IMR-90 (cell line): ENCODE measurements at regions not wholly inside any gene's neighbourhood (a gene's known extent, or its start where the extent isn't known, plus 50 kb on each side); places are given as distances from the start of the nearest gene placed in this dataset.

Experiments
- ATAC-seq: fragments of 200-7000 bp; cut with Tn5 transposase; 2 replicates; pipeline ENCODE4 v1.9.1; 2020; ENCODE audit warnings: low read depth, mild to moderate bottlenecking, moderate library complexity
- BruUV-seq: library from RNA; stranded (reverse); fragments of 400-500 nt; replicated peaks from 2 replicates; lab custom pipeline; 2021; lab: Mats Ljungman, UMichigan
- CTCF ChIA-PET: fragments of 300-600 bp; formaldehyde crosslinking; extraction: SDS; loops from one replicate; lab custom pipeline; 2021; ENCODE audit warnings: antibody characterized with exemption; lab: Yijun Ruan, JAX
- POLR2A ChIA-PET: fragments of 300-600 bp; sonication (Branson Sonifier 250); formaldehyde crosslinking; loops from one replicate; lab custom pipeline; 2022; ENCODE audit warnings: antibody characterized with exemption; ENCODE audit not compliant: unreplicated experiment; lab: Charles Lee
- DNase-seq: peaks from one replicate; pipeline ENCODE4 v3.0.0; 2013
- H2AFZ ChIP-seq: replicated peaks from 2 replicates; pipeline ENCODE3; 2013; ENCODE audit warnings: low read length, mild to moderate bottlenecking; ENCODE audit not compliant: poor library complexity
- H2AK5ac ChIP-seq: 2 replicates; pipeline ENCODE4 v1.6.1; 2013; ENCODE audit warnings: low read depth, low read length, inconsistent platforms
- H2AK9ac ChIP-seq: replicated peaks from 2 replicates; pipeline ENCODE3; 2013; ENCODE audit warnings: mild to moderate bottlenecking, low read depth, low read length, moderate library complexity; ENCODE audit not compliant: poor library complexity
- H2BK120ac ChIP-seq: 2 replicates; pipeline ENCODE4 v1.6.1; 2013; ENCODE audit warnings: low read depth, low read length, inconsistent platforms
- H2BK15ac ChIP-seq: 3 replicates; pipeline ENCODE4 v1.6.1; 2013; ENCODE audit warnings: low read depth, low read length, inconsistent platforms
- H2BK20ac ChIP-seq: 2 replicates; pipeline ENCODE4 v1.6.1; 2013; ENCODE audit warnings: low read depth, mild to moderate bottlenecking, inconsistent platforms, low read length, moderate library complexity
- H2BK5ac ChIP-seq: 2 replicates; pipeline ENCODE4 v1.6.1; 2013; ENCODE audit warnings: mild to moderate bottlenecking, low read depth, low read length, inconsistent platforms; ENCODE audit not compliant: poor library complexity, severe bottlenecking
- H3K14ac ChIP-seq: replicated peaks from 2 replicates; pipeline ENCODE4 v1.6.1; 2013; ENCODE audit warnings: low read depth, low read length, inconsistent platforms
- H3K18ac ChIP-seq: 2 replicates; pipeline ENCODE4 v1.6.1; 2013; ENCODE audit warnings: low read depth, low read length, control low read depth
- H3K23ac ChIP-seq: 2 replicates; pipeline ENCODE4 v1.6.1; 2013; ENCODE audit warnings: low read depth, low read length, inconsistent platforms
- H3K27ac ChIP-seq: 2 replicates; pipeline ENCODE4 v1.5.1; 2013; ENCODE audit warnings: mild to moderate bottlenecking, control low read depth, low read length; ENCODE audit not compliant: insufficient read depth
- H3K27me3 ChIP-seq: 2 replicates; pipeline ENCODE4 v1.6.1; 2013; ENCODE audit warnings: low read length; ENCODE audit not compliant: control insufficient read depth, insufficient read depth
- H3K36me3 ChIP-seq: 2 replicates; pipeline ENCODE4 v1.6.1; 2013; ENCODE audit warnings: low read length, mixed read lengths; ENCODE audit not compliant: control insufficient read depth, insufficient read depth
- H3K4ac ChIP-seq: 2 replicates; pipeline ENCODE4 v1.6.1; 2013; ENCODE audit warnings: low read depth, low read length, inconsistent platforms
- H3K4me1 ChIP-seq: 2 replicates; pipeline ENCODE4 v1.6.1; 2013; ENCODE audit warnings: low read length, mixed read lengths; ENCODE audit not compliant: control insufficient read depth, insufficient read depth
- H3K4me2 ChIP-seq: 2 replicates; pipeline ENCODE4 v1.6.1; 2013; ENCODE audit warnings: low read depth, mild to moderate bottlenecking, control low read depth, low read length, moderate library complexity
- H3K4me3 ChIP-seq: 2 replicates; pipeline ENCODE4 v1.5.1; 2013; ENCODE audit warnings: low read depth, mild to moderate bottlenecking, control low read depth, low read length, moderate library complexity; ENCODE audit not compliant: insufficient read depth
- H3K56ac ChIP-seq: 2 replicates; pipeline ENCODE4 v1.6.1; 2013; ENCODE audit warnings: low read length, inconsistent platforms; ENCODE audit not compliant: insufficient read depth; ENCODE audit errors: extremely low read depth
- H3K79me1 ChIP-seq, 2 experiments: 2 replicates each; pipeline ENCODE4 v1.6.1; 2013; ENCODE audit warnings: low read length in 2 of 2, inconsistent platforms in 1 of 2, low read depth in 1 of 2
- H3K9ac ChIP-seq: 2 replicates; pipeline ENCODE4 v1.6.1; 2013; ENCODE audit warnings: low read depth, low read length, control low read depth
- H3K9me1 ChIP-seq: 2 replicates; pipeline ENCODE4 v1.6.1; 2013; ENCODE audit warnings: low read length, inconsistent platforms; ENCODE audit not compliant: insufficient read depth
- H3K9me3 ChIP-seq: 2 replicates; pipeline ENCODE4 v1.6.1; 2013; ENCODE audit warnings: low read length; ENCODE audit not compliant: control insufficient read depth, insufficient read depth
- H4K20me1 ChIP-seq: 2 replicates; pipeline ENCODE4 v1.6.1; 2013; ENCODE audit warnings: low read length, inconsistent platforms; ENCODE audit not compliant: insufficient read depth
- H4K5ac ChIP-seq: 2 replicates; pipeline ENCODE4 v1.6.1; 2013; ENCODE audit warnings: mild to moderate bottlenecking, low read depth, low read length, control low read depth
- H4K8ac ChIP-seq, 2 experiments: 2 replicates each; pipeline ENCODE4 v1.6.1; 2013; ENCODE audit warnings: low read depth in 2 of 2, low read length in 2 of 2, control low read depth in 1 of 2, inconsistent platforms in 1 of 2
- H4K91ac ChIP-seq: 2 replicates; pipeline ENCODE4 v1.6.1; 2013; ENCODE audit warnings: low read depth, low read length, inconsistent platforms; ENCODE audit not compliant: insufficient read depth
- BHLHE40 ChIP-seq: fragments of 150-350 bp; IDR thresholded peaks from 2 replicates; pipeline ENCODE4 v1.6.1; 2016; ENCODE audit warnings: mild to moderate bottlenecking, low read depth, low read length
- CHD1 ChIP-seq: IDR thresholded peaks from 2 replicates; pipeline ENCODE4 v1.6.1; 2012; ENCODE audit warnings: low read depth, low read length, improper control_type of control experiment
- ELK1 ChIP-seq: fragments of 150-350 bp; IDR thresholded peaks from 2 replicates; pipeline ENCODE4 v1.6.1; 2016; ENCODE audit warnings: low read depth, mild to moderate bottlenecking, low read length, moderate library complexity, borderline replicate concordance
- FOS ChIP-seq: fragments of 150-350 bp; IDR thresholded peaks from 2 replicates; pipeline ENCODE4 v1.6.1; 2016; ENCODE audit warnings: low read depth, low read length
- MAFK ChIP-seq: IDR thresholded peaks from 2 replicates; pipeline ENCODE4 v1.6.1; 2012; ENCODE audit warnings: low read depth, low read length, improper control_type of control experiment
- MXI1 ChIP-seq: IDR thresholded peaks from 2 replicates; pipeline ENCODE4 v1.6.1; 2012; ENCODE audit warnings: low read depth, mild to moderate bottlenecking, low read length, moderate library complexity, borderline replicate concordance
- NFE2L2 ChIP-seq: fragments of 150-350 bp; IDR thresholded peaks from 2 replicates; pipeline ENCODE4 v1.6.1; 2016; ENCODE audit warnings: low read depth, mild to moderate bottlenecking, low read length
- POLR2A ChIP-seq: IDR thresholded peaks from 2 replicates; pipeline ENCODE4 v1.6.1; 2012; ENCODE audit warnings: mild to moderate bottlenecking, low read depth, low read length
- RAD21 ChIP-seq: IDR thresholded peaks from 2 replicates; pipeline ENCODE4 v1.6.1; 2012; ENCODE audit warnings: low read length, improper control_type of control experiment
- RCOR1 ChIP-seq: IDR thresholded peaks from 2 replicates; pipeline ENCODE4 v1.6.1; 2012; ENCODE audit warnings: mild to moderate bottlenecking, low read length, improper control_type of control experiment; ENCODE audit not compliant: insufficient replicate concordance
- RFX5 ChIP-seq: IDR thresholded peaks from 2 replicates; pipeline ENCODE4 v1.8.0; 2012; ENCODE audit warnings: low read depth, mild to moderate bottlenecking, low read length, moderate library complexity
- SMC3 ChIP-seq: fragments of 150-350 bp; IDR thresholded peaks from 2 replicates; pipeline ENCODE4 v1.6.1; 2016; ENCODE audit warnings: low read depth, mild to moderate bottlenecking, antibody characterized with exemption, low read length, moderate library complexity
- USF2 ChIP-seq: fragments of 150-350 bp; IDR thresholded peaks from 2 replicates; pipeline ENCODE4 v1.6.1; 2017; ENCODE audit warnings: mild to moderate bottlenecking, antibody characterized with exemption, low read length, low read depth
- WGBS, 2 experiments: methylation state at CpG; one replicate each; pipeline versions ENCODE4 v1.1.5 to v1.1.7; 2013; ENCODE audit warnings: missing lambda C conversion rate in 2 of 2; ENCODE audit not compliant: insufficient read length in 1 of 2; ENCODE audit errors: extremely low coverage in 2 of 2; 5-methylcytosine and 5-hydroxymethylcytosine counted together
- dilution Hi-C: fragments of 300-500 bp; cut with HindIII; formaldehyde crosslinking; loops from one replicate; pipeline ENCODE4 v1.14.3; 2018; ENCODE audit warnings: low sequenced_read_pairs; ENCODE audit not compliant: unreplicated experiment
- in situ Hi-C: fragments of 300-500 bp; cut with MboI; formaldehyde crosslinking; loops from 3 replicates; pipeline ENCODE4 v1.14.3; 2019; ENCODE audit warnings: low sequenced_read_pairs, inconsistent platforms, mixed read lengths
- intact Hi-C: fragments of 100-400 bp; cut with micrococcal nuclease; formaldehyde crosslinking; loops from 2 replicates; pipeline ENCODE4 v1.10.0; 2022

- no TSS peak for BruUV-seq
- TF ChIP-seq POLR2A, result no peak
- no peak for TF ChIP-seq MAFK
- no peak for TF ChIP-seq RCOR1
- TF ChIP-seq CHD1, result no peak
- no peak for TF ChIP-seq RAD21
- no peak for TF ChIP-seq ELK1
- no peak for TF ChIP-seq BHLHE40
- TF ChIP-seq SMC3, result no peak
- no peak for TF ChIP-seq USF2
- no peak for TF ChIP-seq MXI1
- TF ChIP-seq NFE2L2, result no peak
- TF ChIP-seq RFX5, result no peak
- TF ChIP-seq FOS, result no peak
- Histone ChIP-seq H4K8ac (no peak overlapping the region), H2AK5ac (no peak overlapping the region), H2BK15ac (no peak overlapping the region), H4K20me1 (no peaks in the 10 kb centered on the region), H4K91ac (no peak overlapping the region), H3K4ac (no peak overlapping the region), H2AFZ (no peak overlapping the region), H3K4me2 (no peak overlapping the region), H2BK20ac (no peak overlapping the region), H2BK5ac (no peak overlapping the region), H3K18ac (no peak overlapping the region), H3K14ac (no peak overlapping the region), H3K4me1 (no peaks in the 10 kb centered on the region; the same call in 1 of the 2 replicates), H2AK9ac (no peak overlapping the region), H4K5ac (no peak overlapping the region), H3K36me3 (no peaks in the 10 kb centered on the region), H3K27ac (no peak overlapping the region), H3K79me1 (no peaks in the 10 kb centered on the region), H3K9me3 (no peaks in the 10 kb centered on the region), H3K9me1 (no peaks in the 10 kb centered on the region), H3K4me3 (no peak overlapping the region), H3K27me3 (peaks cover 20% of the 10 kb centered on the region), H3K56ac (no peak overlapping the region), H3K9ac (no peak overlapping the region), H3K23ac (no peak overlapping the region), H2BK120ac (no peak overlapping the region)
- intact Hi-C loops (no loop called here), dilution Hi-C loops (no loop called here), in situ Hi-C loops (no loop called here)
- DNase-seq (no peak), ATAC-seq (no peak)
- ChIA-PET POLR2A (no interaction called here), CTCF (no interaction called here)
- WGBS, 2 experiments, result 100% methylated on average over 1 of the region's 2 CpGs; no CpG with 5 or more reads in 1 of the 2 experiments
Measured at GRCh38 chr4:175999944-176000343, 65.7 kb upstream of the WDR17 start.
